Hepatocyte (in vitro differentiated cells): ENCODE measurements at regions not wholly inside any gene's neighbourhood (a gene's known extent, or its start where the extent isn't known, plus 50 kb on each side); places are given as distances from the start of the nearest gene placed in this dataset.

Source experiments
- CTCF ChIP-seq: fragments of 200-600 bp; sonication (generic); IDR thresholded peaks from 2 replicates; pipeline ENCODE4 v1.5.1; 2016; ENCODE audit warnings: antibody characterized with exemption, mild to moderate bottlenecking; ENCODE audit not compliant: poor library complexity
- EZH2 ChIP-seq: fragments of 200-600 bp; sonication (generic); IDR thresholded peaks from 2 replicates; pipeline ENCODE4 v1.6.1; 2016; ENCODE audit warnings: antibody characterized with exemption, mild to moderate bottlenecking, borderline replicate concordance
- EZH2phosphoT487 ChIP-seq: fragments of 200-600 bp; sonication (generic); IDR thresholded peaks from one replicate; pipeline ENCODE4 v1.6.1; 2018; ENCODE audit warnings: antibody characterized with exemption, mild to moderate bottlenecking, low read depth, moderate library complexity; ENCODE audit not compliant: unreplicated experiment, severe bottlenecking

- no peak for TF ChIP-seq CTCF
- no peak for TF ChIP-seq EZH2phosphoT487
- no peak for TF ChIP-seq EZH2
These were observed 439.4 kb downstream of the TYW1 start for GRCh38 chr7:67435894-67436535.
